Gastroesophageal sphincter (tissue), 3 donors: ENCODE measurements at regions not wholly inside any gene's neighbourhood (a gene's known extent, or its start where the extent isn't known, plus 50 kb on each side); places are given as distances from the start of the nearest gene placed in this dataset.

Source experiments
- EP300 ChIP-seq: sonication (generic); formaldehyde crosslinking; IDR thresholded peaks from one replicate; pipeline ENCODE4 v1.6.1; 2017; ENCODE audit warnings: antibody characterized with exemption, mild to moderate bottlenecking
- POLR2A ChIP-seq, 2 donors: fragments of 450-650 bp; IDR thresholded peaks; one replicate each; pipeline ENCODE4 v1.6.1; 2017; ENCODE audit warnings: antibody characterized with exemption in 2 of 2, mild to moderate bottlenecking in 2 of 2, moderate library complexity in 1 of 2
- POLR2AphosphoS5 ChIP-seq: sonication (generic); formaldehyde crosslinking; IDR thresholded peaks from one replicate; pipeline ENCODE4 v1.6.1; 2017; ENCODE audit warnings: antibody characterized with exemption
- TF ChIP-seq, protein P1 (sequence below), 4 experiments: fragments of 200-600 bp in 2 of 4; fragments of 450-650 bp in 2 of 4; sonication (generic) in 1 of 4; IDR thresholded peaks; one replicate each; pipeline ENCODE4 v1.5.1; 2017 to 2019; ENCODE audit warnings: antibody characterized with exemption in 4 of 4, mild to moderate bottlenecking in 2 of 4, moderate library complexity in 2 of 4

- TF ChIP-seq, protein P1, sequence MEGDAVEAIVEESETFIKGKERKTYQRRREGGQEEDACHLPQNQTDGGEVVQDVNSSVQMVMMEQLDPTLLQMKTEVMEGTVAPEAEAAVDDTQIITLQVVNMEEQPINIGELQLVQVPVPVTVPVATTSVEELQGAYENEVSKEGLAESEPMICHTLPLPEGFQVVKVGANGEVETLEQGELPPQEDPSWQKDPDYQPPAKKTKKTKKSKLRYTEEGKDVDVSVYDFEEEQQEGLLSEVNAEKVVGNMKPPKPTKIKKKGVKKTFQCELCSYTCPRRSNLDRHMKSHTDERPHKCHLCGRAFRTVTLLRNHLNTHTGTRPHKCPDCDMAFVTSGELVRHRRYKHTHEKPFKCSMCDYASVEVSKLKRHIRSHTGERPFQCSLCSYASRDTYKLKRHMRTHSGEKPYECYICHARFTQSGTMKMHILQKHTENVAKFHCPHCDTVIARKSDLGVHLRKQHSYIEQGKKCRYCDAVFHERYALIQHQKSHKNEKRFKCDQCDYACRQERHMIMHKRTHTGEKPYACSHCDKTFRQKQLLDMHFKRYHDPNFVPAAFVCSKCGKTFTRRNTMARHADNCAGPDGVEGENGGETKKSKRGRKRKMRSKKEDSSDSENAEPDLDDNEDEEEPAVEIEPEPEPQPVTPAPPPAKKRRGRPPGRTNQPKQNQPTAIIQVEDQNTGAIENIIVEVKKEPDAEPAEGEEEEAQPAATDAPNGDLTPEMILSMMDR (IDR thresholded peaks at IDR 0.05) = no peak
- TF ChIP-seq POLR2AphosphoS5 (no peak), POLR2A (IDR thresholded peaks at IDR 0.05) (no peak), EP300 (no peak)
These were observed 105.4 kb upstream of the AKIRIN2 start for GRCh38 chr6:87807475-87807874.
